GM23248 (cell line): ENCODE measurements at regions not wholly inside any gene's neighbourhood (a gene's known extent, or its start where the extent isn't known, plus 50 kb on each side); places are given as distances from the start of the nearest gene placed in this dataset.

Source experiments
- DNase-seq: peaks from one replicate; pipeline ENCODE4 v3.0.0-alpha.2; 2015
- H2AFZ ChIP-seq: fragments of 200-600 bp; sonication (generic); 2 replicates; pipeline ENCODE4 v1.6.1; 2016; ENCODE audit warnings: antibody characterized with exemption
- H3F3A ChIP-seq: fragments of 200-600 bp; sonication (generic); 2 replicates; pipeline ENCODE4 v1.6.1; 2016; ENCODE audit warnings: mild to moderate bottlenecking, antibody characterized with exemption, mixed run types; ENCODE audit not compliant: insufficient read depth
- H3K27ac ChIP-seq: fragments of 200-600 bp; sonication (generic); 2 replicates; pipeline ENCODE4 v1.5.1; 2016; ENCODE audit warnings: mild to moderate bottlenecking
- H3K27me3 ChIP-seq: fragments of 200-600 bp; sonication (generic); replicated peaks from 2 replicates; pipeline ENCODE4 v1.6.1; 2016; ENCODE audit warnings: mild to moderate bottlenecking; ENCODE audit not compliant: insufficient read depth
- H3K36me3 ChIP-seq: fragments of 200-600 bp; sonication (generic); 2 replicates; pipeline ENCODE4 v1.6.1; 2016; ENCODE audit warnings: low read depth, mild to moderate bottlenecking
- H3K4me1 ChIP-seq: fragments of 200-600 bp; sonication (generic); 2 replicates; pipeline ENCODE4 v1.6.1; 2016; ENCODE audit warnings: mild to moderate bottlenecking; ENCODE audit not compliant: insufficient read depth
- H3K4me2 ChIP-seq: fragments of 200-600 bp; sonication (generic); one replicate; pipeline ENCODE4 v1.6.1; 2016; ENCODE audit warnings: mild to moderate bottlenecking; ENCODE audit not compliant: unreplicated experiment
- H3K4me3 ChIP-seq: fragments of 200-600 bp; sonication (generic); 2 replicates; pipeline ENCODE4 v1.5.1; 2016; ENCODE audit warnings: mild to moderate bottlenecking
- H3K79me2 ChIP-seq: fragments of 200-600 bp; sonication (generic); 2 replicates; pipeline ENCODE4 v1.6.1; 2016; ENCODE audit warnings: mild to moderate bottlenecking; ENCODE audit not compliant: insufficient read depth
- H3K9ac ChIP-seq: fragments of 200-600 bp; sonication (generic); 2 replicates; pipeline ENCODE4 v1.6.1; 2016; ENCODE audit warnings: mild to moderate bottlenecking
- H3K9me2 ChIP-seq: fragments of 200-600 bp; sonication (generic); 2 replicates; pipeline ENCODE4 v1.6.1; 2016; ENCODE audit warnings: mixed run types, mild to moderate bottlenecking, moderate library complexity; ENCODE audit not compliant: insufficient read depth
- H3K9me3 ChIP-seq: fragments of 200-600 bp; sonication (generic); one replicate; pipeline ENCODE4 v1.6.1; 2017; ENCODE audit warnings: low read depth
- H4K20me1 ChIP-seq: fragments of 200-600 bp; sonication (generic); 2 replicates; pipeline ENCODE4 v1.6.0; 2016; ENCODE audit not compliant: insufficient read depth
- EZH2 ChIP-seq: fragments of 200-600 bp; sonication (generic); IDR thresholded peaks from 2 replicates; pipeline ENCODE4 v1.6.1; 2018; ENCODE audit warnings: antibody characterized with exemption, mild to moderate bottlenecking; ENCODE audit not compliant: insufficient read depth, poor library complexity, severe bottlenecking
- EZH2phosphoT487 ChIP-seq: fragments of 200-600 bp; sonication (generic); IDR thresholded peaks from 2 replicates; pipeline ENCODE4 v1.6.1; 2018; ENCODE audit warnings: antibody characterized with exemption, moderate library complexity, mild to moderate bottlenecking, low read depth; ENCODE audit not compliant: insufficient read depth
- WGBS, 2 experiments: methylation state at CpG; one replicate each; pipeline ENCODE4 v1.1.6; 2015 to 2017; ENCODE audit warnings: low lambda C conversion rate in 2 of 2, low coverage in 1 of 2; ENCODE audit errors: missing lambda C conversion rate in 2 of 2; 5-methylcytosine and 5-hydroxymethylcytosine counted together
- in situ Hi-C: fragments of 300-500 bp; cut with MboI; formaldehyde crosslinking; loops from 2 replicates; pipeline ENCODE4 v1.15.0; 2020

DNA sequence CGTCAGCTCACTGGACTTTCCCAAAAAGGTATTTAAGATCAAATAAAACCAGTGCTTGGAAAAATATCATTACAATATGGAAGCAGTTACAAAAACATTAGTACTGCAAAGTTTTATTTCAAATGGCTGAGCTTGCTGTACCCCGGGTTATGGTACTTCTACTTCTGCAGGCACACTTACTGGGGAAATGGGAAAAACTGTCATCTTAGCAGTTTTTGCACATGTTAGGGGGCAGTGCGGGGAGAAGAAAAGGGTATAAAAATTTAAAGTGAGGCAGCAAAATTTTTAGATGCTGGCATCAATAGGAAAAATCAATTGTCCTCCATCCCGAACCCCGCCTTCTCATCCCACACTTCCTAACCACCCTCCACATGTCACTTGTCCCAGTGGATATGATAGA lies 133.4 kb downstream of the ATG4C start:
- Histone ChIP-seq H2AFZ (no peak overlapping the region), H3K27me3 (peaks cover 29% of the 10 kb centered on the region), H3K4me1 (no peaks in the 10 kb centered on the region), H3K36me3 (no peaks in the 10 kb centered on the region), H3K4me2 (no peak overlapping the region), H3K9me2 (no peaks in the 10 kb centered on the region), H4K20me1 (no peaks in the 10 kb centered on the region), H3K79me2 (no peaks in the 10 kb centered on the region), H3F3A (no peaks in the 10 kb centered on the region), H3K27ac (no peak overlapping the region), H3K9ac (no peak overlapping the region), H3K4me3 (no peak overlapping the region), H3K9me3 (no peaks in the 10 kb centered on the region)
- TF ChIP-seq EZH2 (no peak), EZH2phosphoT487 (no peak)
- DNase-seq = no peak
- 45 to 50% methylated on average over 5 of the region's 5 CpGs for WGBS, 2 experiments
- in situ Hi-C loops = no loop called here

DNA sequence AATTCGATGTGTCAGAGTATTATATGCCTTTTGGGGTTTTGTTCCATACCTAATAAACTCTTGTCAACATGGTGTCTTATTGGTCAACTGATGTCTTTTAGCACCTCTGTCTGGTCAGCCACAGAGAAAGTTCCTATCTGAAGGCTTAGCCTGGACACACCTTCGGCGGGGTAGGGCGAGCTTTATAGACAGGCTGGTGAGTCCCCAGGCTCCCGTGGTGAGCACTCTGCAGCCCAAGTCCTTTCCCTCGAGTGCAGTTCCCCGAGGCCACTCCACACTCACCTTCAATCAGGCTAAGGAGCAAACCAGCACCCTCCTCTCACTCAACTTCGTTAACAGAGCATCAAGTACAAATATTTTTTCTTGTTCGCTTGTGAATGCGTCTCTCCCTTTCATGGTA lies 133.9 kb downstream of the ATG4C start:
- Histone ChIP-seq H3K27ac (no peak overlapping the region), H3K4me3 (no peak overlapping the region), H3K9ac (no peak overlapping the region), H3K4me1 (no peaks in the 10 kb centered on the region), H3K9me3 (no peaks in the 10 kb centered on the region), H3K4me2 (no peak overlapping the region), H2AFZ (no peak overlapping the region), H3K27me3 (peaks cover 29% of the 10 kb centered on the region), H3K9me2 (no peaks in the 10 kb centered on the region), H4K20me1 (no peaks in the 10 kb centered on the region), H3F3A (no peaks in the 10 kb centered on the region), H3K79me2 (no peaks in the 10 kb centered on the region), H3K36me3 (no peaks in the 10 kb centered on the region)
- in situ Hi-C loops = no loop called here
- TF ChIP-seq EZH2phosphoT487 = no peak
- TF ChIP-seq EZH2 = no peak
- DNase-seq = no peak
- 29 to 34% methylated on average over 10 of the region's 10 CpGs for WGBS, 2 experiments

GRCh38 chr1:62918700-62919099 lies 134.8 kb downstream of the ATG4C start:
- no peaks in the 10 kb centered on the region for H3F3A ChIP-seq
- H3K9me2 ChIP-seq = no peaks in the 10 kb centered on the region
- H3K9ac ChIP-seq = no peak overlapping the region
- no peaks in the 10 kb centered on the region for H3K36me3 ChIP-seq
- no peak overlapping the region for H3K4me2 ChIP-seq
- peaks cover 27% of the 10 kb centered on the region for H3K27me3 ChIP-seq
- no peaks in the 10 kb centered on the region for H4K20me1 ChIP-seq
- in situ Hi-C loops = no loop called here
- no peak overlapping the region for H2AFZ ChIP-seq
- no peaks in the 10 kb centered on the region for H3K79me2 ChIP-seq
- no peaks in the 10 kb centered on the region for H3K9me3 ChIP-seq
- DNase-seq = no peak
- no peak for TF ChIP-seq EZH2
- TF ChIP-seq EZH2phosphoT487 = no peak
- 62 to 73% methylated on average over 3 of the region's 3 CpGs for WGBS, 2 experiments
- no peak overlapping the region for H3K27ac ChIP-seq
- H3K4me1 ChIP-seq = no peaks in the 10 kb centered on the region
- H3K4me3 ChIP-seq = no peak overlapping the region

DNA sequence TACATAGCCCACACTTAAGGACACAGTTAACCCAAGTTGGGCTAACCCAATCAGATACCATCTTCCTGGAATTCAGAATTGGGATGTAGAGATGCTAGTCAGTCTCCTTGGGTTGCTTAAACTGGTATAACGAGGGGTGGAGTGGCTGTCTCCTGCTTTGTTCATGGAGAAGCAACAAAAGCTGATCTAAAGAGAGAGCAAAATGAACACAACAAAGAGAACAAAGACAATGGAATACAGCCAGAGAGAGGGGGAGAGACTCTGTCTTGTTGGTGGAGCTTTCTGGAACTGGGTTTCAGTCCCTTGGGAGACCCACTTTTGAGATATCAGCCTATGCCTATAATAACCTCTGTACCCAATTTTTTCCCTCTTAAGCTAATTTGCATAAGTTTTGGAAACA lies 138.1 kb downstream of the ATG4C start:
- H4K20me1 ChIP-seq = no peaks in the 10 kb centered on the region
- WGBS, 2 experiments = 25 to 36% methylated on average over 1 of the region's 1 CpG
- DNase-seq = no peak
- TF ChIP-seq EZH2 (no peak), EZH2phosphoT487 (no peak)
- no peak overlapping the region for H2AFZ ChIP-seq
- no peaks in the 10 kb centered on the region for H3K36me3 ChIP-seq
- H3K4me2 ChIP-seq = no peak overlapping the region
- H3K9ac ChIP-seq = no peak overlapping the region
- H3K79me2 ChIP-seq = no peaks in the 10 kb centered on the region
- H3F3A ChIP-seq = no peaks in the 10 kb centered on the region
- no peaks in the 10 kb centered on the region for H3K4me1 ChIP-seq
- H3K9me3 ChIP-seq = no peaks in the 10 kb centered on the region
- in situ Hi-C loops = no loop called here
- no peak overlapping the region for H3K4me3 ChIP-seq
- no peak overlapping the region for H3K27ac ChIP-seq
- no peaks in the 10 kb centered on the region for H3K9me2 ChIP-seq
- H3K27me3 ChIP-seq = peaks cover 19% of the 10 kb centered on the region; the same call in 1 of the 2 replicates
